ENCODE measurements at regions not wholly inside any gene's neighbourhood (a gene's known extent, or its start where the extent isn't known, plus 50 kb on each side); places are given as distances from the start of the nearest gene placed in this dataset.

- no peak overlapping the region for H3K4me3 ChIP-seq (ENCODE audit: low read depth, low read length)
- no peak for TF ChIP-seq CTCF (IDR thresholded peaks at IDR 0.05; ENCODE audit: control insufficient read depth, extremely low read depth, insufficient read depth)
These were observed 524.4 kb downstream of the SLC16A7 start for GRCh38 chr12:60120199-60120598.

GRCh38 chr12:60123557-60123956, 527.7 kb downstream of the SLC16A7 start:
- no peak for TF ChIP-seq CTCF (IDR thresholded peaks at IDR 0.05; ENCODE audit: control insufficient read depth, extremely low read depth, insufficient read depth)
- no peak for DNase-seq (ENCODE audit: low read depth)
- no peak overlapping the region for H3K4me3 ChIP-seq (ENCODE audit: low read depth, low read length)

More at GRCh38 chr12:60120199-60120598, 524.4 kb downstream of the SLC16A7 start:
- DNase-seq (ENCODE audit: low read depth): no peak

- DNase-seq (ENCODE audit: low read depth): no peak
- H3K4me3 ChIP-seq (ENCODE audit: low read depth, low read length): no peak overlapping the region
- TF ChIP-seq CTCF (IDR thresholded peaks at IDR 0.05; ENCODE audit: control insufficient read depth, extremely low read depth, insufficient read depth): no peak
These were observed 541.7 kb downstream of the SLC16A7 start for GRCh38 chr12:60137513-60137912.

- DNase-seq (ENCODE audit: low read depth): no peak
- no peak overlapping the region for H3K4me3 ChIP-seq (ENCODE audit: low read depth, low read length)
- no peak for TF ChIP-seq CTCF (IDR thresholded peaks at IDR 0.05; ENCODE audit: control insufficient read depth, extremely low read depth, insufficient read depth)
These were observed 542.7 kb downstream of the SLC16A7 start for GRCh38 chr12:60138526-60138925.

DNA sequence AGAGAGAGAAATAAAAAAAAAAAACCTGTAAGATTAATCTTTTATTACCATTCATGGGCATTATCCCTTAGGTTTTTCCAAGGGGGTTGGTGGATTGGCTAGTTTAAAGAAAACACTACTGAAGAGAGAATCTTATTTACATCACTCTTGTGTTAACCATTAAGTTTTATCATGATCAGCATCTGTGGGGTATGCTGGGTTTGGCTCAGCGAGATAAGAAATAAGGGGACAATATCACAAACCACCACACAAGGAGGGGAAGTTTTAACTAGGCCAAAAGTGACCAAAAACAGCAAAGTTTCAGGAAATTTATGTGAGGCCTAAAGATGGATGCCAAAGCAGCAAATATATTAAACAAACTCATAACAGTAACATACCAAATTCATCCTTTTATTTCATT, 548.6 kb downstream of the SLC16A7 start:
- H3K4me3 ChIP-seq (ENCODE audit: low read depth, low read length): no peak overlapping the region
- no peak for TF ChIP-seq CTCF (IDR thresholded peaks at IDR 0.05; ENCODE audit: control insufficient read depth, extremely low read depth, insufficient read depth)
- DNase-seq (ENCODE audit: low read depth): no peak

DNA sequence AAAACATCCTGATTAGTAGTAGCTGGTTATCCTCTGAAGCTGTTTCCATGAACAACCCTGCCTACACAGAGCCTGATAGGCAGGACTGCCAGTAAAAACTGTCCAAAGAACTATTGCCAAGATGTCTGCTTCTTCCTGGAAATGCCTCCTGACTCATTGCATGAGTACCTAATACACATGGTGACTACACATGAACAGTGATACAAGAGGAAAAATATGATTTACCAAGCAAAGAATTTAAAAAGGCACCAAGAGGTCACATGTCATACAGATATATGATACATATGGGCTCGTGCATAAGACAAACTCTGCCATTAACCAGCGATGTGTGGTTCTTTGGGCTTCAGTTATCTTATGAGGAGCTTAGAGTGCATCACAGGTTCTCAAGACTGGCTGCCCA, 552.3 kb downstream of the SLC16A7 start:
- DNase-seq (ENCODE audit: low read depth): no peak
- TF ChIP-seq CTCF (IDR thresholded peaks at IDR 0.05; ENCODE audit: control insufficient read depth, extremely low read depth, insufficient read depth): no peak
- H3K4me3 ChIP-seq (ENCODE audit: low read depth, low read length): no peak overlapping the region

GRCh38 chr12:60148831-60149230, 553.0 kb downstream of the SLC16A7 start:
- no peak for DNase-seq (ENCODE audit: low read depth)
- no peak overlapping the region for H3K4me3 ChIP-seq (ENCODE audit: low read depth, low read length)
- no peak for TF ChIP-seq CTCF (IDR thresholded peaks at IDR 0.05; ENCODE audit: control insufficient read depth, extremely low read depth, insufficient read depth)
